GM19467 (cell line): ENCODE measurements at regions not wholly inside any gene's neighbourhood (a gene's known extent, or its start where the extent isn't known, plus 50 kb on each side); places are given as distances from the start of the nearest gene placed in this dataset.
"Not testable (repeated sequence)": the region's sequence is repeated elsewhere in the genome, so short reads cannot be mapped to it uniquely, and the experiment has no call there.

Source experiments
- ATAC-seq: cut with Tn5 transposase; IDR thresholded peaks from one replicate; pipeline ENCODE4 v1.9.1; 2021; ENCODE audit warnings: mild to moderate bottlenecking, moderate library complexity; ENCODE audit not compliant: unreplicated experiment

- no peak for ATAC-seq
These were observed 101.3 kb upstream of the DMRT1 start for GRCh38 chr9:740221-740620.

GRCh38 chr9:742104-742503 is 99.4 kb upstream of the DMRT1 start:
- ATAC-seq, result no peak

GRCh38 chr9:742914-743589 is 98.4 kb upstream of the DMRT1 start:
- no peak for ATAC-seq

GRCh38 chr9:744046-744712 is 97.3 kb upstream of the DMRT1 start:
- ATAC-seq, result no peak

DNA sequence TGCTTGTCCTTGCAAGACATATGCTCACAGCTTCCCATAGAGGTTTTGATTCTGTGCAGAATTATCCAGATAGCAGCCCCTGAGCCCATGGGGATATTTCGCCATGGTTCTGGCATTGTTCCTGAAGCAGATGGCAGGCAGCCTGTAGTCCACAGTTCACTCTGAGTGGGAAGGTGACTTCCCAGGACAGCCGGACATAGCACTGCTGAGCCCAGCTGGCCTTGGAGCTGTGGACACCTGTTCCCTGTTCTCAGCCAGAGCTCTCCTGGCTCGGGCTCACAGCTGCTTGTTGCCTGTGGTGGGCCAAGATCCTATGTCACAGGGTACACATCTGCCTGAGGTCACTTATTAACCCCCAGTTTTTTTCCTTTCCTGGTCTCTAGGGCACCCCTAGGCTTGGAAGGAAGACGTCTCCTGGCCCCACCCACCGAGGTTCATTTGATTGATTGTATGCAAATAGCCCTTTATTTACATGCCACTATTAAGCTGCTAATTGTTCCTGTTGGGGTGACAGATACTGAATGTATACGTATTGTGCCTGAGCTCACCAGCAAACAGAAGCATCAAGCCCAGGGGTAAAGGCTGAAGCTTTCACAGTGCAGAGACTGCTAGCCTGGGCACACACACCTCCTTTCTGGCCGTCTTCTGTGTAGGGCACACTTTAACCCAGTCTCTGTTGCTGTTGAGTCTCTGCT is 96.6 kb upstream of the DMRT1 start:
- no peak for ATAC-seq

GRCh38 chr9:745761-746380 is 95.6 kb upstream of the DMRT1 start:
- no peak for ATAC-seq

DNA sequence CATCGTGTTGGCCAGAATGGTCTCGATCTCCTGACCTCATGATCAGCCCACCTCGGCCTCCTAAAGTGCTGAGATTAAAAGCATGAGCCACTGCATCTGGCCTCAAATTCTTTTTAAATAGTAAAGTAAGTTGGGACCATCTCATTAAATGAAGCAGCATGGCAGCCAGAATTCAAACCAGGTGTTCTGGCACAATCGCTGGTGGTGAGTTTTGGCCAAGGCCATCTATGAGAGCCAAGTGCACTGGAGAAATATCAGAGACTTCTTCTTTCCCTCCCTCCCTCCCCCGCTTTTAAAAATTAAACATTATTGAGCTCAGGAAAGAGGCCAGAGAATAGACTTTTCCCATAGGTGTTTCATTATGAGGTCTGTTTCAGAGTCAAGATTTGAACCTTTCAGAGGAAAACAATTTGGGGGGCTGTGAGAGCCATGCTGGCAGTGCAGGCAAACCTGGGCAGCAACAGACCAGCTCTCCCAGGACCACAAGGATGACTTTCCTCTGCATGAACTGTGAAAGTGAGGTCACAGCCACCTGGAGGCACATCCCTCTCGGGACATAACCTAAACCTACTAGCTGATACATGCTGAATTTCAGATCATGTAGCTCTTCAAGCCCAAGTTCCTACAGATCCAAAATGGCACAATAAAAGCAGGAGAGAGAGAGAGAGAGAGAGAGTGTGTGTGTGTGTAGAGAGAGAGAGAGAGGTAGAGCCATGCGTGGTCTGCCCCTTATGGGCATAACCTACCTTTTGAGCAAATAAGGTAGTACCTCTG is 94.6 kb upstream of the DMRT1 start:
- ATAC-seq, result no peak

- no peak for ATAC-seq
These were observed 93.9 kb upstream of the DMRT1 start for GRCh38 chr9:747567-747966.

- no peak for ATAC-seq
These were observed 92.5 kb upstream of the DMRT1 start for GRCh38 chr9:748861-749497.

GRCh38 chr9:749716-750115 is 91.8 kb upstream of the DMRT1 start:
- no peak for ATAC-seq

DNA sequence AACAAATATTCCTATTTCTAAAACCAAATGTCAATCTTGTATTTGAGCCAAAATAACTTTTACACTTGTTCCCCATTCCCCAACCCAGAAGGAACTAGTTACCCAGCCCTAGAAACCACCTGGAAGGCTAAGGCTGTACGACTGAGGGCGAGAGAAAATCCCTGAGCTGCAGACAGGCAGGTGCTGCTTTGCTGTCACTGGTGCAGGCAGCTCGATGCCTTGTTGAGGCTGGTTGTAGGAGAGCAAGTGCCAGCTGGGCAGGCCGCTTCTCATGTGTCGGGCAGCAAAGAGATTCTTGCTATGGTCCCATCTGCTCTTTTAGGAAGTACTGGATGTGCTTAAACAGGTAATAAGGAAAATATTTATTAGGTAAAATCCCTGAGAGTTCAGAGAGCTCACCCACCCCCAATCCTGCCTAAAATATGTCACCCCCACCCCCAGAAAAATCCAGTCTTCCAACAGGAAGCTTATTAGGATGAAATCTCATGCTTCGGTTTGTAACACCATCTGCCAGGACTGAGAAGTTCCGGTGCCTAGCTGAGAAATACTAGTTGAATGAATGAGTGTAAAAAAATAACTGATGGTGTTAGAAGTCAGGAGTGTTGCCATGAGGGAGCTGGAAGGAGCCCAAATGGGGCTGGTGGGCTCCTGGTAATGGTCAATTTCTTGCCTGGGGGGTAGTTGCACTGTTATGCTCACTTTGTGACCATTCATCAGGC is 91.1 kb upstream of the DMRT1 start:
- no peak for ATAC-seq

- no peak for ATAC-seq
These were observed 90.1 kb upstream of the DMRT1 start for GRCh38 chr9:751137-752051.

- no peak for ATAC-seq
These were observed 89.3 kb upstream of the DMRT1 start for GRCh38 chr9:752201-752600.

DNA sequence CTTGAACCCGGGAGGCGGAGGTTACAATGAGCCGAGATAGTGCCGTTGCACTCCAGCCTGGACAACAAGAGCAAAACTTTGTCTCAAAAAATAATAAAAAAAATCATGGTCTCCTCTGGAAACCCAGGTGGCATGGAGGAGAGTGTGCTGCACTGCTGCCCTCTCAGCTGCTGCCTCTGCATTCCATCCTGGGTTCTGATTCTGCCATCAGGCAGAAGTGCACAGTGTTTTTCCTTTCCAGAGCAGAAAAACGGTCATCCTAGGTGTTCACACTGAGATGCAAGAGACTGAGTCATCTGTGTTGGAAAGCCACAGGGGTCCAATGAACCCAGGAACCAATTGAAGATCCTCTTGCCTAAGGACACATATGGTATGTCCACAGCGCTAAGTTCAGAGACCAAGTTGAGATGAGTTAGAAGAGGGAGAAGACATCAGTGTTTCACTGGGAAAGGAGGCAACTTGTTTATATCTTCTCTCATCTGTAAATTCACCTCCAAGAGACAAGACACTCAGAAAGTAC is 88.8 kb upstream of the DMRT1 start:
- no peak for ATAC-seq

DNA sequence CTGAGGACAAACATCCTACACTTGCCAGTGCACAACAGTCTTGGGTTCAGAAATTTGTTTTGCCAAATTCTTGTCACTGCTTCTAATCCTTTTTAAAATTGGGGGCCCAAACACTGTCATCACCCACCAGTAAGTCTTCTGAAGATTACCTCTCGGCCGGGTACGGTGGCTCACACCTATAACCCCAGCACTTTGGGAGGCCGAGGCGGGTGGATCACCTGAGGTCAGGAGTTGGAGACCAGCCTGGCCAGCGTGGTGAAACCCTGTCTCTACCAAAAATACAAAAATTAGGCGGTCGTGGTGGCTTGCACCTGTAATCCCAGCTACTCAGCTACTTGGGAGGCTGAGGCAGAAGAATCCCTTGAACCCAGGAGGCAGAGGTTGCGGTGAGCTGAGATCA is 87.8 kb upstream of the DMRT1 start:
- ATAC-seq, result not testable (repeated sequence)

DNA sequence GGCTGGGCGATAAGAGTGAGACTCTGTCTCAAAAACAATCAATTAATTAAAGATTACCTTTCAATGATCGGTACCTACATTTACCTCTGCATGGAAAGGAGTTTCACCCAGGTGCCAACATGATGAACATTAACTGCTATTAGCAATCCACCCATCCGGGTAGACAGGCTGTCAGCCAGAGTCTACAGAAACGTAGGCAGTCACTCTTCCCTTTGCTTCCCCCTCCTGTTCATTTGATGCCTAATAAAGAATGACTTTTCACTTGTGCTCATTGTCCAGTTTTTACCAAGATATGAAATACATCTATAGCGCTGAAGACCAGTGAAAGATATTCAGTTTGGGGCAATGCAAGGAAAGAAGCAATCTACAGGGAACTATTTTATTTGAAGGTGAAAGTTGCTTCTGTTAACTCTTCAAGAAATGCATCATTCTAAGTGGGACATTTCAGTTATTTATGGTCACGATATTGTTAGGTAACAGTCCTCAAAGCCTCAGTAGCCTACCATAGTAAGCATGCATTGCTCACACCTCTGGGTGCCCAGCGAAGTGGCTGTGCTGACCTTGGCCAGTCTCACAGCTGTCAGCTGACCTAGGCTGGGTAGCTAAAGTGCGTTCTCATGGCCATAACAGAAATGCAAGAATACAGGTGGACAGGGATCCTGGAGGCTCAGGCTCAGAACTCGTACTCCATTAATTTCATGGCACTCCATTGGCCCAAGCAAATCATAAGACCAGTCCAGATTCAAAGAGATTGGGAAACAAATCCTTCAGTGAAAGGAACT is 87.2 kb upstream of the DMRT1 start:
- no peak for ATAC-seq

GRCh38 chr9:755454-756381 is 85.8 kb upstream of the DMRT1 start:
- ATAC-seq, result no peak
